A172 (cell line): ENCODE measurements at regions not wholly inside any gene's neighbourhood (a gene's known extent, or its start where the extent isn't known, plus 50 kb on each side); places are given as distances from the start of the nearest gene placed in this dataset.

Source experiments
- DNase-seq: peaks from one replicate; pipeline ENCODE4 v3.0.0-alpha.2; 2015; ENCODE audit warnings: low spot score

- no peak for DNase-seq
Measured at GRCh38 chr11:41971592-41971991, 512.1 kb upstream of the LRRC4C start.

- DNase-seq = no peak
Measured at GRCh38 chr11:41978945-41979344, 519.5 kb upstream of the LRRC4C start.

- DNase-seq = no peak
Measured at GRCh38 chr11:41980741-41981140, 521.3 kb upstream of the LRRC4C start.

GRCh38 chr11:41982276-41982675 is 522.8 kb upstream of the LRRC4C start:
- no peak for DNase-seq

GRCh38 chr11:41982975-41983374 is 523.5 kb upstream of the LRRC4C start:
- DNase-seq = no peak

GRCh38 chr11:41983475-41983874 is 524.0 kb upstream of the LRRC4C start:
- no peak for DNase-seq

GRCh38 chr11:41984023-41984422 is 524.6 kb upstream of the LRRC4C start:
- no peak for DNase-seq

- DNase-seq = no peak
Measured at GRCh38 chr11:41985799-41986198, 526.3 kb upstream of the LRRC4C start.

GRCh38 chr11:41988951-41989572 is 529.6 kb upstream of the LRRC4C start:
- no peak for DNase-seq

- DNase-seq = no peak
Measured at GRCh38 chr11:41989823-41990380, 530.5 kb upstream of the LRRC4C start.

- no peak for DNase-seq
Measured at GRCh38 chr11:41996533-41996932, 537.1 kb upstream of the LRRC4C start.

- no peak for DNase-seq
Measured at GRCh38 chr11:41997844-41998401, 538.5 kb upstream of the LRRC4C start.

- DNase-seq = no peak
Measured at GRCh38 chr11:41999066-41999465, 539.6 kb upstream of the LRRC4C start.

- DNase-seq = no peak
Measured at GRCh38 chr11:42003801-42004200, 544.3 kb upstream of the LRRC4C start.

- no peak for DNase-seq
Measured at GRCh38 chr11:42006766-42007165, 547.3 kb upstream of the LRRC4C start.

- DNase-seq = no peak
Measured at GRCh38 chr11:42012271-42012670, 552.8 kb upstream of the LRRC4C start.

- no peak for DNase-seq
Measured at GRCh38 chr11:42013656-42014201, 554.3 kb upstream of the LRRC4C start.

- DNase-seq = no peak
Measured at GRCh38 chr11:42021911-42022310, 562.5 kb upstream of the LRRC4C start.

- DNase-seq = no peak
Measured at GRCh38 chr11:42023267-42023666, 563.8 kb upstream of the LRRC4C start.

- no peak for DNase-seq
Measured at GRCh38 chr11:42025121-42025803, 565.8 kb upstream of the LRRC4C start.

GRCh38 chr11:42034826-42035225 is 575.4 kb upstream of the LRRC4C start:
- no peak for DNase-seq

- no peak for DNase-seq
Measured at GRCh38 chr11:42036201-42036600, 576.7 kb upstream of the LRRC4C start.

- no peak for DNase-seq
Measured at GRCh38 chr11:42043312-42043711, 583.9 kb upstream of the LRRC4C start.
